Natural killer cell (primary cell): ENCODE measurements at regions not wholly inside any gene's neighbourhood (a gene's known extent, or its start where the extent isn't known, plus 50 kb on each side); places are given as distances from the start of the nearest gene placed in this dataset.

ENCODE experiments used
- ATAC-seq, 3 donors: fragments of 150-1000 bp in 2 of 3; fragments of 200-7000 bp in 1 of 3; cut with Tn5 transposase; 1 replicate in 1 of 3; 2 replicates in 2 of 3; pipeline ENCODE4 v1.10.0; 2021; ENCODE audit warnings: mild to moderate bottlenecking in 2 of 3, moderate library complexity in 2 of 3
- DNase-seq, 2 donors: peaks; one replicate each; pipeline versions ENCODE4 v3.0.0 to v3.0.0-alpha.2; 2013 to 2021; ENCODE audit warnings: mixed read lengths in 1 of 2
- H3K27ac ChIP-seq: one replicate; pipeline ENCODE4 v1.5.1; 2013; ENCODE audit warnings: mild to moderate bottlenecking, low read length
- H3K27me3 ChIP-seq: one replicate; pipeline ENCODE4 v1.6.1; 2013; ENCODE audit warnings: low read length; ENCODE audit not compliant: control insufficient read depth, insufficient read depth
- H3K36me3 ChIP-seq: one replicate; pipeline ENCODE4 v1.6.1; 2013; ENCODE audit warnings: low read length; ENCODE audit not compliant: control insufficient read depth, insufficient read depth
- H3K4me1 ChIP-seq: one replicate; pipeline ENCODE4 v1.6.1; 2013; ENCODE audit warnings: low read length; ENCODE audit not compliant: control insufficient read depth, insufficient read depth
- H3K4me3 ChIP-seq: one replicate; pipeline ENCODE4 v1.5.1; 2013; ENCODE audit warnings: low read length
- H3K9me3 ChIP-seq: one replicate; pipeline ENCODE4 v1.6.1; 2013; ENCODE audit warnings: low read length; ENCODE audit not compliant: control insufficient read depth, insufficient read depth
- H3K27ac Mint-ChIP-seq, 2 donors: one replicate each; pipeline ENCODE4 v1.8.0; 2022; ENCODE audit warnings: mild to moderate bottlenecking in 2 of 2, mixed read lengths in 2 of 2, moderate library complexity in 1 of 2
- H3K27me3 Mint-ChIP-seq, 2 donors: one replicate each; pipeline ENCODE4 v1.8.0; 2022; ENCODE audit warnings: low read depth in 2 of 2, mixed read lengths in 2 of 2
- H3K36me3 Mint-ChIP-seq: one replicate; pipeline ENCODE4 v1.8.0; 2022; ENCODE audit warnings: mixed read lengths
- H3K4me1 Mint-ChIP-seq, 2 donors: one replicate each; pipeline ENCODE4 v1.8.0; 2022; ENCODE audit warnings: mixed read lengths in 2 of 2
- H3K4me3 Mint-ChIP-seq: one replicate; pipeline ENCODE4 v1.8.0; 2022; ENCODE audit warnings: mild to moderate bottlenecking, moderate library complexity, mixed read lengths
- H3K9me3 Mint-ChIP-seq, 2 donors: one replicate each; pipeline ENCODE4 v1.8.0; 2022; ENCODE audit warnings: mixed read lengths in 2 of 2
- CTCF ChIP-seq: fragments of 200-600 bp; IDR thresholded peaks from one replicate; pipeline ENCODE4 v1.8.0; 2022; ENCODE audit warnings: antibody characterized with exemption
- WGBS: methylation state at CpG from one replicate; pipeline ENCODE4 v1.1.7; 2013; ENCODE audit warnings: missing lambda C conversion rate; ENCODE audit not compliant: insufficient coverage; 5-methylcytosine and 5-hydroxymethylcytosine counted together
- intact Hi-C: fragments of 100-400 bp; cut with micrococcal nuclease; formaldehyde crosslinking; loops from one replicate; pipeline ENCODE4 v1.14.2; 2022

DNA sequence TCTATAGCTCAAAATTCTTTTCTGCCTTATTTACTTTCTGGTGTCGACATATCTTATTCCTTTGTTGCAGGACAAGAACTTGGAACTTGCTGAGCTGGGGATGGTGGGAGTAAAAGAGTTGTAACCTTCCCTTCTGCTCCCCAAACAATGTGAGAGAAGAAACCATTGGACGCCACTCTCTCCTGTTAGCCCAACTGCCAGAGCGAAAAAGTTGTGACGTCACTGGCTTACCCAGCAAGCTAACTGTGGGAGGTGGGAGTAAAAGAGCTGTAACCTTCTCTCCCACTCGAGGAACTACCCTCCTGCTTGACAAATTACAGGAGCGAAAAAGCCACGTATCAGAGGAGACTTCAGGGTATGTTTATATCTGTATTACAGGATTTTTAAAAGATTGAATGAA is 90.0 kb upstream of the PCDH10 start:
- TF ChIP-seq CTCF: no peak
- H3K27me3 ChIP-seq: no peaks in the 10 kb centered on the region
- Mint-ChIP-seq H3K27ac (no peak overlapping the region), H3K4me3 (no peak overlapping the region), H3K4me1 (no peaks in the 10 kb centered on the region), H3K27me3 (no peaks in the 10 kb centered on the region), H3K36me3 (no peaks in the 10 kb centered on the region), H3K9me3 (peaks cover 4 to 6% of the 10 kb centered on the region in 2 donors)
- H3K27ac ChIP-seq: no peak overlapping the region
- no peaks in the 10 kb centered on the region for H3K9me3 ChIP-seq
- H3K4me1 ChIP-seq: no peaks in the 10 kb centered on the region
- ATAC-seq (no peak), DNase-seq (no peak)
- intact Hi-C loops: no loop called here
- WGBS: 83% methylated on average over 2 of the region's 7 CpGs
- no peaks in the 10 kb centered on the region for H3K36me3 ChIP-seq
- no peak overlapping the region for H3K4me3 ChIP-seq

- intact Hi-C loops: no loop called here
- TF ChIP-seq CTCF: no peak
- Mint-ChIP-seq H3K4me1 (no peaks in the 10 kb centered on the region), H3K9me3 (peaks cover 5 to 6% of the 10 kb centered on the region in 2 donors), H3K27ac (no peak overlapping the region), H3K36me3 (no peaks in the 10 kb centered on the region), H3K27me3 (no peaks in the 10 kb centered on the region), H3K4me3 (no peak overlapping the region)
- no CpG with 5 or more reads among the region's 1 CpG for WGBS
- H3K27me3 ChIP-seq: no peaks in the 10 kb centered on the region
- no peak for DNase-seq
- H3K27ac ChIP-seq: no peak overlapping the region
- no peaks in the 10 kb centered on the region for H3K9me3 ChIP-seq
- no peaks in the 10 kb centered on the region for H3K36me3 ChIP-seq
- no peak for ATAC-seq
- no peak overlapping the region for H3K4me3 ChIP-seq
- no peaks in the 10 kb centered on the region for H3K4me1 ChIP-seq
Observed at GRCh38 chr4:133062851-133063250, 86.2 kb upstream of the PCDH10 start.

- no peaks in the 10 kb centered on the region for H3K27me3 ChIP-seq
- DNase-seq (no peak), ATAC-seq (no peak)
- H3K27me3 Mint-ChIP-seq: no peaks in the 10 kb centered on the region
- H3K27ac ChIP-seq: no peak overlapping the region
- peaks cover 17% of the 10 kb centered on the region for H3K9me3 ChIP-seq
- no peaks in the 10 kb centered on the region for H3K4me1 ChIP-seq
- no peaks in the 10 kb centered on the region for H3K36me3 ChIP-seq
- peaks cover 24 to 36% of the 10 kb centered on the region in 2 donors for H3K9me3 Mint-ChIP-seq
- WGBS: 87% methylated on average over 1 of the region's 2 CpGs
- no peak overlapping the region for H3K4me3 Mint-ChIP-seq
- no peak overlapping the region for H3K4me3 ChIP-seq
- peaks cover 28% of the 10 kb centered on the region for H3K36me3 Mint-ChIP-seq
- intact Hi-C loops: no loop called here
- no peak for TF ChIP-seq CTCF
- no peaks in the 10 kb centered on the region for H3K4me1 Mint-ChIP-seq
- no peak overlapping the region for H3K27ac Mint-ChIP-seq
Observed at GRCh38 chr4:133068083-133068482, 81.0 kb upstream of the PCDH10 start.

DNA sequence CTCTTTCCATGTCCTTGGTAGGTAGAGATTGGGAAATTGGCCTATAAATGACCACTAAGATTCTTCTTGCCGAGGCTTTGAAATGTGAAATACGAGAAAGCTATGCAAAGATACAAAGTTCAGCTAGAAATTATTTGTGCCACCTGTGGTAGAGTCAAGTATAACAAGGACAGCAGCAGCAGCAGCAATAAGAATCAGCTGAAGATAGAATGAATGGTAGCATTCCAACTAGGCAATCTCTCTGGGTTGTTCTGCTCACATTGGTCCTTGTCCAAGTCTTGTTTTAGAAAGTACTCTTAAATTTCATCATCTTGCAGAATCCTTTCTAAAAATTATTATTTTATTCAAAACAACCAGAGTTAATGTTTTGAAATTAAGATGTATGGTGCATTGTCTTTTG is 67.8 kb upstream of the PCDH10 start:
- WGBS: 70% methylated on average over 2 of the region's 2 CpGs
- no peak overlapping the region for H3K4me3 ChIP-seq
- ATAC-seq (no peak), DNase-seq (no peak)
- Mint-ChIP-seq H3K4me3 (no peak overlapping the region), H3K27me3 (no peaks in the 10 kb centered on the region), H3K36me3 (peaks cover 5% of the 10 kb centered on the region), H3K9me3 (peaks cover 9 to 20% of the 10 kb centered on the region in 2 donors), H3K27ac (no peak overlapping the region), H3K4me1 (no peaks in the 10 kb centered on the region)
- H3K4me1 ChIP-seq: no peaks in the 10 kb centered on the region
- TF ChIP-seq CTCF: no peak
- H3K27me3 ChIP-seq: no peaks in the 10 kb centered on the region
- no peak overlapping the region for H3K27ac ChIP-seq
- no peaks in the 10 kb centered on the region for H3K9me3 ChIP-seq
- intact Hi-C loops: no loop called here
- H3K36me3 ChIP-seq: no peaks in the 10 kb centered on the region
